Adipocyte (in vitro differentiated cells): ENCODE measurements at regions not wholly inside any gene's neighbourhood (a gene's known extent, or its start where the extent isn't known, plus 50 kb on each side); places are given as distances from the start of the nearest gene placed in this dataset.
A peak's percentile ranks its signal among the peaks of the same experiment; 100 is the strongest.

Experiments
- DNase-seq: peaks from one replicate; pipeline ENCODE4 v3.0.0-alpha.2; 2015; ENCODE audit warnings: low read depth
- H3K27me3 ChIP-seq: replicated peaks from 2 replicates; pipeline ENCODE4 v1.7.0; 2013; ENCODE audit warnings: mild to moderate bottlenecking, low read length, moderate library complexity; ENCODE audit not compliant: control insufficient read depth, insufficient read depth
- H3K36me3 ChIP-seq: 2 replicates; pipeline ENCODE4 v1.7.0; 2013; ENCODE audit warnings: low read length, mild to moderate bottlenecking, moderate library complexity; ENCODE audit not compliant: control insufficient read depth, insufficient read depth, severe bottlenecking
- H3K4me1 ChIP-seq: 2 replicates; pipeline ENCODE4 v1.7.0; 2013; ENCODE audit warnings: mild to moderate bottlenecking, low read length, moderate library complexity; ENCODE audit not compliant: control insufficient read depth, insufficient read depth
- H3K4me3 ChIP-seq: 2 replicates; pipeline ENCODE4 v1.7.0; 2013; ENCODE audit warnings: mild to moderate bottlenecking, low read length, moderate library complexity
- H3K9ac ChIP-seq: 2 replicates; pipeline ENCODE4 v1.7.0; 2013; ENCODE audit warnings: mild to moderate bottlenecking, low read length, moderate library complexity
- H3K9me3 ChIP-seq: 2 replicates; pipeline ENCODE4 v1.7.0; 2013; ENCODE audit warnings: mild to moderate bottlenecking, low read length, moderate library complexity; ENCODE audit not compliant: control insufficient read depth

- peak; percentile 92 for DNase-seq
- no peaks in the 10 kb centered on the region for H3K9me3 ChIP-seq
- peak overlapping the region; percentile 70 for H3K9ac ChIP-seq
- no peaks in the 10 kb centered on the region for H3K36me3 ChIP-seq
- H3K4me1 ChIP-seq = peaks cover 64% of the 10 kb centered on the region
- no peaks in the 10 kb centered on the region for H3K27me3 ChIP-seq
- peak overlapping the region; percentile 41 for H3K4me3 ChIP-seq
These were observed 218.4 kb downstream of the HLX start for GRCh38 chr1:221097479-221098281.

- H3K4me3 ChIP-seq = no peak overlapping the region
- H3K9me3 ChIP-seq = no peaks in the 10 kb centered on the region
- peaks cover 64% of the 10 kb centered on the region for H3K4me1 ChIP-seq
- H3K36me3 ChIP-seq = no peaks in the 10 kb centered on the region
- peak overlapping the region; percentile 53 for H3K9ac ChIP-seq
- DNase-seq = peak; percentile 32
- H3K27me3 ChIP-seq = no peaks in the 10 kb centered on the region
These were observed 219.5 kb downstream of the HLX start for GRCh38 chr1:221098471-221099405.

- H3K36me3 ChIP-seq = no peaks in the 10 kb centered on the region
- DNase-seq = no peak
- H3K27me3 ChIP-seq = no peaks in the 10 kb centered on the region
- no peaks in the 10 kb centered on the region for H3K9me3 ChIP-seq
- no peak overlapping the region for H3K4me3 ChIP-seq
- peaks cover 59% of the 10 kb centered on the region for H3K4me1 ChIP-seq
- H3K9ac ChIP-seq = no peak overlapping the region
These were observed 220.7 kb downstream of the HLX start for GRCh38 chr1:221099747-221100595.

- no peaks in the 10 kb centered on the region for H3K36me3 ChIP-seq
- DNase-seq = peak; percentile 69
- H3K9ac ChIP-seq = peak overlapping the region; percentile 44
- H3K9me3 ChIP-seq = no peaks in the 10 kb centered on the region
- peaks cover 59% of the 10 kb centered on the region for H3K4me1 ChIP-seq
- no peaks in the 10 kb centered on the region for H3K27me3 ChIP-seq
- no peak overlapping the region for H3K4me3 ChIP-seq
These were observed 221.4 kb downstream of the HLX start for GRCh38 chr1:221100611-221101010.

- Histone ChIP-seq H3K4me3 (peak overlapping the region; percentile 31), H3K9me3 (no peaks in the 10 kb centered on the region), H3K9ac (no peak overlapping the region), H3K27me3 (no peaks in the 10 kb centered on the region), H3K4me1 (peaks cover 55% of the 10 kb centered on the region), H3K36me3 (no peaks in the 10 kb centered on the region)
- peak; percentile 75 for DNase-seq
These were observed 222.8 kb downstream of the HLX start for GRCh38 chr1:221101807-221102605.

GRCh38 chr1:221104596-221104995 is 225.4 kb downstream of the HLX start:
- Histone ChIP-seq H3K27me3 (no peaks in the 10 kb centered on the region), H3K36me3 (no peaks in the 10 kb centered on the region), H3K9ac (no peak overlapping the region), H3K9me3 (no peaks in the 10 kb centered on the region), H3K4me3 (no peak overlapping the region), H3K4me1 (peaks cover 31% of the 10 kb centered on the region)
- DNase-seq = no peak

- DNase-seq = no peak
- Histone ChIP-seq H3K36me3 (no peaks in the 10 kb centered on the region), H3K9ac (no peak overlapping the region), H3K27me3 (no peaks in the 10 kb centered on the region), H3K4me3 (no peak overlapping the region), H3K4me1 (peaks cover 21% of the 10 kb centered on the region), H3K9me3 (no peaks in the 10 kb centered on the region)
These were observed 226.3 kb downstream of the HLX start for GRCh38 chr1:221105578-221105977.

GRCh38 chr1:221106616-221107015 is 227.4 kb downstream of the HLX start:
- Histone ChIP-seq H3K4me3 (no peak overlapping the region), H3K27me3 (no peaks in the 10 kb centered on the region), H3K9me3 (no peaks in the 10 kb centered on the region), H3K9ac (no peak overlapping the region), H3K4me1 (peaks cover 11% of the 10 kb centered on the region), H3K36me3 (no peaks in the 10 kb centered on the region)
- no peak for DNase-seq

GRCh38 chr1:221109930-221110329 is 230.7 kb downstream of the HLX start:
- Histone ChIP-seq H3K27me3 (no peaks in the 10 kb centered on the region), H3K4me1 (no peaks in the 10 kb centered on the region), H3K36me3 (no peaks in the 10 kb centered on the region), H3K9ac (no peak overlapping the region), H3K4me3 (no peak overlapping the region), H3K9me3 (no peaks in the 10 kb centered on the region)
- DNase-seq = no peak

- Histone ChIP-seq H3K27me3 (peaks cover 11% of the 10 kb centered on the region), H3K9ac (no peak overlapping the region), H3K4me3 (no peak overlapping the region), H3K36me3 (no peaks in the 10 kb centered on the region), H3K4me1 (peaks cover 22% of the 10 kb centered on the region), H3K9me3 (peaks cover 18% of the 10 kb centered on the region)
- DNase-seq = peak; percentile 7
These were observed 237.9 kb downstream of the HLX start for GRCh38 chr1:221117133-221117532.
